HFF-Myc (cell line): ENCODE measurements at regions not wholly inside any gene's neighbourhood (a gene's known extent, or its start where the extent isn't known, plus 50 kb on each side); places are given as distances from the start of the nearest gene placed in this dataset.
"Not testable (repeated sequence)": the region's sequence is repeated elsewhere in the genome, so short reads cannot be mapped to it uniquely, and the experiment has no call there.

Source experiments
- DNase-seq: peaks from one replicate; pipeline ENCODE4 v3.0.0-alpha.2; 2011; ENCODE audit warnings: low read depth; ENCODE audit errors: extremely low read depth
- H3K4me3 ChIP-seq: replicated peaks from 2 replicates; pipeline ENCODE4 v1.5.1; 2011; ENCODE audit warnings: low read depth, mild to moderate bottlenecking, control low read depth, low read length
- TF ChIP-seq, protein P1 (sequence below): IDR thresholded peaks from 2 replicates; pipeline ENCODE4 v1.5.1; 2012; ENCODE audit warnings: mild to moderate bottlenecking, low read depth, low read length, control low read depth; ENCODE audit errors: missing control alignments

DNA sequence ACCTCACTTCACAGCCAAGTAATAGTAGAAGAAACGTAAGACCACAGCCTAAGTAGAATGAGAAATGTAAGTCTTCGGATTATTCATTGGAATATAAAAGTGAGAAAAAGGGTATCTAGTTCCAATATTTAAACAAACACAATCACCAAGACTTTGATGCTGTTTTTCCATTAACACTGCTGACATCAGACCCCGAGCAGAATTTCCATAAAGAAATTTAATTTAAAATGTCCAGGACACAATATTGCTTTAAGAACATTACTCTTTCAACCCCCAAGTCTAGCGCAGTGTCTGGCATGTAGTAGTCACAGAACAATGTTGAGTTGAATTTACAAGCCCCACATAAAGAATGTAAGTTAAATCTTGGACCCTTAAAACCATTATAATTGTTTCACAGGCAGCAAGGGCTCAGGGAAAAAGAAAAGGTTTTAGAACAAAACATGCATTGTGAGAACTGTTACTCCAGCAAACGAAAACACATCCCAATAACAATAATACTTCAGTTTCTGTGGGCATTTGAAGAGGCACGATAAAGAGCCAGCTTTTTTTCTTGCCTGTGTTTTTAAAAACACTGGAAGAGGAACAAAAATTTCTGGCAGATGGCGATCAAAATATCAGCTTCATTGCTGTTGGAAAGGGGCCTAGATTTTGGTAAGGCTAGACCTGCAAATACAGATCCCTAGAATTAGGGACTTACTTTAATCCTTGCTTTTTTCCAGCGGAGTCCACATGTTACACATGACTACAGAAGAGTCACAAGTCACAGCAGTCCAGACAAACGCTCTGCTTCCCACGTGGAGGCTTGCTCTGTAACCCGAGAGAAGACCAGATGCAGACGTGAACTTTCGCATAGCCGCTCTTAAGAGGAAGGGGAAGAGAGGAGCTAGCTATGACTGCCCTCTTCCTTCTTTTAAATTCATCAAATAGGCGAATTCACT is 77.9 kb upstream of the IGSF10 start:
- DNase-seq, result peak; percentile 67
- TF ChIP-seq, protein P1, sequence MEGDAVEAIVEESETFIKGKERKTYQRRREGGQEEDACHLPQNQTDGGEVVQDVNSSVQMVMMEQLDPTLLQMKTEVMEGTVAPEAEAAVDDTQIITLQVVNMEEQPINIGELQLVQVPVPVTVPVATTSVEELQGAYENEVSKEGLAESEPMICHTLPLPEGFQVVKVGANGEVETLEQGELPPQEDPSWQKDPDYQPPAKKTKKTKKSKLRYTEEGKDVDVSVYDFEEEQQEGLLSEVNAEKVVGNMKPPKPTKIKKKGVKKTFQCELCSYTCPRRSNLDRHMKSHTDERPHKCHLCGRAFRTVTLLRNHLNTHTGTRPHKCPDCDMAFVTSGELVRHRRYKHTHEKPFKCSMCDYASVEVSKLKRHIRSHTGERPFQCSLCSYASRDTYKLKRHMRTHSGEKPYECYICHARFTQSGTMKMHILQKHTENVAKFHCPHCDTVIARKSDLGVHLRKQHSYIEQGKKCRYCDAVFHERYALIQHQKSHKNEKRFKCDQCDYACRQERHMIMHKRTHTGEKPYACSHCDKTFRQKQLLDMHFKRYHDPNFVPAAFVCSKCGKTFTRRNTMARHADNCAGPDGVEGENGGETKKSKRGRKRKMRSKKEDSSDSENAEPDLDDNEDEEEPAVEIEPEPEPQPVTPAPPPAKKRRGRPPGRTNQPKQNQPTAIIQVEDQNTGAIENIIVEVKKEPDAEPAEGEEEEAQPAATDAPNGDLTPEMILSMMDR, result no peak
- peak overlapping the region; percentile 24 for H3K4me3 ChIP-seq

- TF ChIP-seq, protein P1, result no peak
- no peak overlapping the region for H3K4me3 ChIP-seq
- DNase-seq, result no peak
Observed at GRCh38 chr3:151537726-151538125, 76.9 kb upstream of the IGSF10 start.

DNA sequence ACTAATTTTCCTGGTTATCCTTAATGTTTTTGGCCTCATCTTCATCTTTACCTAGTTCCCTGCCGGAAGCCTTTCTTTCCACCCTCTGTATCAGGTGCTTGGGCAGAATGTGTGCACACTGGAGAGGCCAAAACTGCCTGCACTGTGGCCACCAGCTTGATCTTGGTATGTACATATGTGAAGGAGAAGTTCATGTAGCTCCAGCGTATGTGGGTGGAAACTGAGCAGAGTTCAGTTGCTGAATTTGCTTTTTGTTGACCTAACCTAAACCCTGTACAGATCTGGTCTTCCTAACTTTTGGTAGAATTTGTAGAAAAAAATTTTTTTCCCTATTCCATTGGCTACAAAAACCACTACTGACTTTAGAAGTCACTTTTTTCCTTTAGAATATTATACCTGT is 65.9 kb upstream of the IGSF10 start:
- DNase-seq, result no peak
- no peak overlapping the region for H3K4me3 ChIP-seq
- TF ChIP-seq, protein P1, result no peak

DNA sequence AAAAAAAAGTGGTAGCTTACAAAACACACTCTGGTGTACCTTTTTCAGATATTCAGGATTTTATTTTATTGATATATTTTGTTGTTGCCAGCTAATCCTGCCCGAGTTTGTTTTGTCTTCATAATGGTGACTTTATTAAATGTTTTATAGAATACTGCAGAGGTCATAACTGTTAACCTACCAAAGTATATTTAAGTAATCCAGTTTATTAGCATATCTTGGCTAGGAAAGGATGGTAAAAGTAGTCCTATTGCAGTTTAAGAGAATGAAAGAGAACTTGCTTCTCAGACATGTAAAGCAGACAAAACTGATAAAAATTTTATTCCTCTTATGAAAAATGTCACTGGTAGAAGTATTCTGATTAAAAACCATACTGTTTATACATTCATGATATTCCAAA is 59.2 kb upstream of the IGSF10 start:
- H3K4me3 ChIP-seq, result no peak overlapping the region
- DNase-seq, result no peak
- TF ChIP-seq, protein P1, result no peak

GRCh38 chr3:151511433-151511832 is 50.6 kb upstream of the IGSF10 start:
- not testable (repeated sequence) for DNase-seq

More at GRCh38 chr3:151511433-151511832, 50.6 kb upstream of the IGSF10 start:
- H3K4me3 ChIP-seq, result not testable (repeated sequence)
